IMR-90 (cell line): ENCODE measurements at regions not wholly inside any gene's neighbourhood (a gene's known extent, or its start where the extent isn't known, plus 50 kb on each side); places are given as distances from the start of the nearest gene placed in this dataset.

Source experiments
- ATAC-seq: fragments of 200-7000 bp; cut with Tn5 transposase; 2 replicates; pipeline ENCODE4 v1.9.1; 2020; ENCODE audit warnings: low read depth, mild to moderate bottlenecking, moderate library complexity
- BruUV-seq: library from RNA; stranded (reverse); fragments of 400-500 nt; replicated peaks from 2 replicates; lab custom pipeline; 2021; lab: Mats Ljungman, UMichigan
- CTCF ChIA-PET: fragments of 300-600 bp; formaldehyde crosslinking; extraction: SDS; loops from one replicate; lab custom pipeline; 2021; ENCODE audit warnings: antibody characterized with exemption; lab: Yijun Ruan, JAX
- POLR2A ChIA-PET: fragments of 300-600 bp; sonication (Branson Sonifier 250); formaldehyde crosslinking; loops from one replicate; lab custom pipeline; 2022; ENCODE audit warnings: antibody characterized with exemption; ENCODE audit not compliant: unreplicated experiment; lab: Charles Lee
- DNase-seq: peaks from one replicate; pipeline ENCODE4 v3.0.0; 2013
- H2AFZ ChIP-seq: replicated peaks from 2 replicates; pipeline ENCODE3; 2013; ENCODE audit warnings: low read length, mild to moderate bottlenecking; ENCODE audit not compliant: poor library complexity
- H2AK5ac ChIP-seq: 2 replicates; pipeline ENCODE4 v1.6.1; 2013; ENCODE audit warnings: low read depth, low read length, inconsistent platforms
- H2AK9ac ChIP-seq: replicated peaks from 2 replicates; pipeline ENCODE3; 2013; ENCODE audit warnings: mild to moderate bottlenecking, low read depth, low read length, moderate library complexity; ENCODE audit not compliant: poor library complexity
- H2BK120ac ChIP-seq: 2 replicates; pipeline ENCODE4 v1.6.1; 2013; ENCODE audit warnings: low read depth, low read length, inconsistent platforms
- H2BK15ac ChIP-seq: 3 replicates; pipeline ENCODE4 v1.6.1; 2013; ENCODE audit warnings: low read depth, low read length, inconsistent platforms
- H2BK20ac ChIP-seq: 2 replicates; pipeline ENCODE4 v1.6.1; 2013; ENCODE audit warnings: low read depth, mild to moderate bottlenecking, inconsistent platforms, low read length, moderate library complexity
- H2BK5ac ChIP-seq: 2 replicates; pipeline ENCODE4 v1.6.1; 2013; ENCODE audit warnings: mild to moderate bottlenecking, low read depth, low read length, inconsistent platforms; ENCODE audit not compliant: poor library complexity, severe bottlenecking
- H3K14ac ChIP-seq: replicated peaks from 2 replicates; pipeline ENCODE4 v1.6.1; 2013; ENCODE audit warnings: low read depth, low read length, inconsistent platforms
- H3K18ac ChIP-seq: 2 replicates; pipeline ENCODE4 v1.6.1; 2013; ENCODE audit warnings: low read depth, low read length, control low read depth
- H3K23ac ChIP-seq: 2 replicates; pipeline ENCODE4 v1.6.1; 2013; ENCODE audit warnings: low read depth, low read length, inconsistent platforms
- H3K27ac ChIP-seq: 2 replicates; pipeline ENCODE4 v1.5.1; 2013; ENCODE audit warnings: mild to moderate bottlenecking, control low read depth, low read length; ENCODE audit not compliant: insufficient read depth
- H3K27me3 ChIP-seq: 2 replicates; pipeline ENCODE4 v1.6.1; 2013; ENCODE audit warnings: low read length; ENCODE audit not compliant: control insufficient read depth, insufficient read depth
- H3K36me3 ChIP-seq: 2 replicates; pipeline ENCODE4 v1.6.1; 2013; ENCODE audit warnings: low read length, mixed read lengths; ENCODE audit not compliant: control insufficient read depth, insufficient read depth
- H3K4ac ChIP-seq: 2 replicates; pipeline ENCODE4 v1.6.1; 2013; ENCODE audit warnings: low read depth, low read length, inconsistent platforms
- H3K4me1 ChIP-seq: 2 replicates; pipeline ENCODE4 v1.6.1; 2013; ENCODE audit warnings: low read length, mixed read lengths; ENCODE audit not compliant: control insufficient read depth, insufficient read depth
- H3K4me2 ChIP-seq: 2 replicates; pipeline ENCODE4 v1.6.1; 2013; ENCODE audit warnings: low read depth, mild to moderate bottlenecking, control low read depth, low read length, moderate library complexity
- H3K4me3 ChIP-seq: 2 replicates; pipeline ENCODE4 v1.5.1; 2013; ENCODE audit warnings: low read depth, mild to moderate bottlenecking, control low read depth, low read length, moderate library complexity; ENCODE audit not compliant: insufficient read depth
- H3K56ac ChIP-seq: 2 replicates; pipeline ENCODE4 v1.6.1; 2013; ENCODE audit warnings: low read length, inconsistent platforms; ENCODE audit not compliant: insufficient read depth; ENCODE audit errors: extremely low read depth
- H3K79me1 ChIP-seq, 2 experiments: 2 replicates each; pipeline ENCODE4 v1.6.1; 2013; ENCODE audit warnings: low read length in 2 of 2, inconsistent platforms in 1 of 2, low read depth in 1 of 2
- H3K9ac ChIP-seq: 2 replicates; pipeline ENCODE4 v1.6.1; 2013; ENCODE audit warnings: low read depth, low read length, control low read depth
- H3K9me1 ChIP-seq: 2 replicates; pipeline ENCODE4 v1.6.1; 2013; ENCODE audit warnings: low read length, inconsistent platforms; ENCODE audit not compliant: insufficient read depth
- H3K9me3 ChIP-seq: 2 replicates; pipeline ENCODE4 v1.6.1; 2013; ENCODE audit warnings: low read length; ENCODE audit not compliant: control insufficient read depth, insufficient read depth
- H4K20me1 ChIP-seq: 2 replicates; pipeline ENCODE4 v1.6.1; 2013; ENCODE audit warnings: low read length, inconsistent platforms; ENCODE audit not compliant: insufficient read depth
- H4K5ac ChIP-seq: 2 replicates; pipeline ENCODE4 v1.6.1; 2013; ENCODE audit warnings: mild to moderate bottlenecking, low read depth, low read length, control low read depth
- H4K8ac ChIP-seq, 2 experiments: 2 replicates each; pipeline ENCODE4 v1.6.1; 2013; ENCODE audit warnings: low read depth in 2 of 2, low read length in 2 of 2, control low read depth in 1 of 2, inconsistent platforms in 1 of 2
- H4K91ac ChIP-seq: 2 replicates; pipeline ENCODE4 v1.6.1; 2013; ENCODE audit warnings: low read depth, low read length, inconsistent platforms; ENCODE audit not compliant: insufficient read depth
- BHLHE40 ChIP-seq: fragments of 150-350 bp; IDR thresholded peaks from 2 replicates; pipeline ENCODE4 v1.6.1; 2016; ENCODE audit warnings: mild to moderate bottlenecking, low read depth, low read length
- CEBPB ChIP-seq: IDR thresholded peaks from 2 replicates; pipeline ENCODE4 v1.6.1; 2012; ENCODE audit warnings: low read depth, low read length, improper control_type of control experiment
- CHD1 ChIP-seq: IDR thresholded peaks from 2 replicates; pipeline ENCODE4 v1.6.1; 2012; ENCODE audit warnings: low read depth, low read length, improper control_type of control experiment
- MAFK ChIP-seq: IDR thresholded peaks from 2 replicates; pipeline ENCODE4 v1.6.1; 2012; ENCODE audit warnings: low read depth, low read length, improper control_type of control experiment
- POLR2A ChIP-seq: IDR thresholded peaks from 2 replicates; pipeline ENCODE4 v1.6.1; 2012; ENCODE audit warnings: mild to moderate bottlenecking, low read depth, low read length
- RAD21 ChIP-seq: IDR thresholded peaks from 2 replicates; pipeline ENCODE4 v1.6.1; 2012; ENCODE audit warnings: low read length, improper control_type of control experiment
- RCOR1 ChIP-seq: IDR thresholded peaks from 2 replicates; pipeline ENCODE4 v1.6.1; 2012; ENCODE audit warnings: mild to moderate bottlenecking, low read length, improper control_type of control experiment; ENCODE audit not compliant: insufficient replicate concordance
- RFX5 ChIP-seq: IDR thresholded peaks from 2 replicates; pipeline ENCODE4 v1.8.0; 2012; ENCODE audit warnings: low read depth, mild to moderate bottlenecking, low read length, moderate library complexity
- SMC3 ChIP-seq: fragments of 150-350 bp; IDR thresholded peaks from 2 replicates; pipeline ENCODE4 v1.6.1; 2016; ENCODE audit warnings: low read depth, mild to moderate bottlenecking, antibody characterized with exemption, low read length, moderate library complexity
- WGBS, 2 experiments: methylation state at CpG; one replicate each; pipeline versions ENCODE4 v1.1.5 to v1.1.7; 2013; ENCODE audit warnings: missing lambda C conversion rate in 2 of 2; ENCODE audit not compliant: insufficient read length in 1 of 2; ENCODE audit errors: extremely low coverage in 2 of 2; 5-methylcytosine and 5-hydroxymethylcytosine counted together
- dilution Hi-C: fragments of 300-500 bp; cut with HindIII; formaldehyde crosslinking; loops from one replicate; pipeline ENCODE4 v1.14.3; 2018; ENCODE audit warnings: low sequenced_read_pairs; ENCODE audit not compliant: unreplicated experiment
- in situ Hi-C: fragments of 300-500 bp; cut with MboI; formaldehyde crosslinking; loops from 3 replicates; pipeline ENCODE4 v1.14.3; 2019; ENCODE audit warnings: low sequenced_read_pairs, inconsistent platforms, mixed read lengths
- intact Hi-C: fragments of 100-400 bp; cut with micrococcal nuclease; formaldehyde crosslinking; loops from 2 replicates; pipeline ENCODE4 v1.10.0; 2022
- TF ChIP-seq, protein P1 (sequence below): fragments of 150-350 bp; IDR thresholded peaks from 2 replicates; pipeline ENCODE4 v1.6.1; 2017; ENCODE audit warnings: mild to moderate bottlenecking, antibody characterized with exemption, low read length, low read depth
- TF ChIP-seq, protein P2 (sequence below): fragments of 150-350 bp; IDR thresholded peaks from 2 replicates; pipeline ENCODE4 v1.6.1; 2016; ENCODE audit warnings: low read depth, mild to moderate bottlenecking, low read length, moderate library complexity, borderline replicate concordance

DNA sequence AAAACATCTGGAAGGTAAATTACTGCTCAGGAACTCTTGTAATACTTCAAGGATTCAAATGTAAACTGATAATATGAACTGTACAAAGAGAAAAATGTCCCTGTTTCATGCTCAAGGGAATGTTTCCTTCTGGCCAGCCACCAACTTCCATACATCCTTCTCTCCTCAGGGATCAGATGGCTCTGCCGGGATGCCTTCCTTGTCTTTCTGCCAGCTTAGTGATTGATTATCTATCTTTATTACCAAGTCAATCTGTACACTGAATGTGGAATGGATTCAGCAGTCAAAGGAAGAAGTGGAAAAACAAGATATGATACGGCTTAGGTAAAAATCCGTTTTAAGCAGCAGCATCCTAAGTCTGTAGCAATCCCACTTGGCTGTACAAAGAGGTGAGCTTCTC, 178.3 kb downstream of the PTN start:
- dilution Hi-C loops = no loop called here
- no CpG with 5 or more reads among the region's 3 CpGs for WGBS, 2 experiments
- Histone ChIP-seq H2BK20ac (peak overlapping the region; percentile 95), H2BK120ac (peak overlapping the region; percentile 91), H3K4me1 (peaks cover 5% of the 10 kb centered on the region), H4K5ac (peak overlapping the region; percentile 49), H3K18ac (peak overlapping the region; percentile 38), H3K56ac (peak overlapping the region; percentile 5; the same call in 1 of the 2 replicates), H3K79me1 (no peaks in the 10 kb centered on the region), H3K9ac (no peak overlapping the region), H3K9me3 (no peaks in the 10 kb centered on the region), H3K23ac (peak overlapping the region; percentile 69), H3K36me3 (no peaks in the 10 kb centered on the region), H3K4ac (peak overlapping the region; percentile 69), H2BK5ac (peak overlapping the region; percentile 66), H3K4me2 (no peak overlapping the region), H3K27me3 (no peaks in the 10 kb centered on the region), H2AK5ac (peak overlapping the region; percentile 15; the same call in 1 of the 2 replicates), H3K27ac (peak overlapping the region; percentile 7; the same call in 1 of the 2 replicates), H4K20me1 (no peaks in the 10 kb centered on the region), H2AK9ac (no peak overlapping the region), H3K14ac (peak overlapping the region; percentile 12; the same call in 1 of the 2 replicates), H2BK15ac (peak overlapping the region; percentile 58; the same call in 2 of the 3 replicates), H2AFZ (peak overlapping the region; percentile 64), H4K91ac (peak overlapping the region; percentile 86; the same call in 1 of the 2 replicates), H4K8ac (peak overlapping the region; percentile 27 to 86; a peak in 3 of 4 replicates), H3K9me1 (no peaks in the 10 kb centered on the region), H3K4me3 (no peak overlapping the region)
- ATAC-seq = no peak
- no peak for DNase-seq
- ChIA-PET POLR2A (no interaction called here), CTCF (interaction anchor here (1.0 kb wide), 1 partner anchor 290 kb away, joined by 4 read pairs; no protein-coding TSS in a partner anchor)
- TF ChIP-seq CEBPB (no peak), BHLHE40 (no peak), RFX5 (no peak), POLR2A (no peak), RCOR1 (no peak), RAD21 (no peak), SMC3 (no peak), CHD1 (no peak), MAFK (no peak)
- TF ChIP-seq, protein P1, sequence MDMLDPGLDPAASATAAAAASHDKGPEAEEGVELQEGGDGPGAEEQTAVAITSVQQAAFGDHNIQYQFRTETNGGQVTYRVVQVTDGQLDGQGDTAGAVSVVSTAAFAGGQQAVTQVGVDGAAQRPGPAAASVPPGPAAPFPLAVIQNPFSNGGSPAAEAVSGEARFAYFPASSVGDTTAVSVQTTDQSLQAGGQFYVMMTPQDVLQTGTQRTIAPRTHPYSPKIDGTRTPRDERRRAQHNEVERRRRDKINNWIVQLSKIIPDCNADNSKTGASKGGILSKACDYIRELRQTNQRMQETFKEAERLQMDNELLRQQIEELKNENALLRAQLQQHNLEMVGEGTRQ = no peak
- TF ChIP-seq, protein P2, sequence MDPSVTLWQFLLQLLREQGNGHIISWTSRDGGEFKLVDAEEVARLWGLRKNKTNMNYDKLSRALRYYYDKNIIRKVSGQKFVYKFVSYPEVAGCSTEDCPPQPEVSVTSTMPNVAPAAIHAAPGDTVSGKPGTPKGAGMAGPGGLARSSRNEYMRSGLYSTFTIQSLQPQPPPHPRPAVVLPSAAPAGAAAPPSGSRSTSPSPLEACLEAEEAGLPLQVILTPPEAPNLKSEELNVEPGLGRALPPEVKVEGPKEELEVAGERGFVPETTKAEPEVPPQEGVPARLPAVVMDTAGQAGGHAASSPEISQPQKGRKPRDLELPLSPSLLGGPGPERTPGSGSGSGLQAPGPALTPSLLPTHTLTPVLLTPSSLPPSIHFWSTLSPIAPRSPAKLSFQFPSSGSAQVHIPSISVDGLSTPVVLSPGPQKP = no peak
- in situ Hi-C loops = no loop called here
- intact Hi-C loops = no loop called here
- BruUV-seq = no TSS peak
